ENCODE measurements at regions not wholly inside any gene's neighbourhood (a gene's known extent, or its start where the extent isn't known, plus 50 kb on each side); places are given as distances from the start of the nearest gene placed in this dataset.
A peak's percentile ranks its signal among the peaks of the same experiment; 100 is the strongest.

GRCh38 chr4:180657881-180658280, 1585.3 kb upstream of the TENM3 start:
- no peak overlapping the region for H3K27ac ChIP-seq
- no peaks in the 10 kb centered on the region for H3K9me3 ChIP-seq
- H3K4me3 ChIP-seq, result no peak overlapping the region
- H3K4me1 ChIP-seq, result no peaks in the 10 kb centered on the region
- no peaks in the 10 kb centered on the region for H3K36me3 ChIP-seq
- H3K27me3 ChIP-seq, result no peaks in the 10 kb centered on the region
- in situ Hi-C loops (cut with MboI; ENCODE audit: low sequenced_read_pairs in 4 of 4), result no loop called here
- intact Hi-C loops (cut with DNase I; ENCODE audit: low total_unique reads), result no loop called here
- TF ChIP-seq POLR2A (IDR thresholded peaks at IDR 0.05), result no peak
- TF ChIP-seq CTCF (IDR thresholded peaks at IDR 0.05 in 4 of 5, conservative IDR thresholded peaks at IDR 0.05 in 1 of 5), result no peak
- ATAC-seq, result no peak
- no peak for DNase-seq

GRCh38 chr4:180664766-180665368, 1578.3 kb upstream of the TENM3 start:
- intact Hi-C loops (cut with DNase I; ENCODE audit: low total_unique reads), result no loop called here
- in situ Hi-C loops (cut with MboI; ENCODE audit: low sequenced_read_pairs in 4 of 4), result no loop called here
- no peaks in the 10 kb centered on the region for H3K9me3 ChIP-seq
- no peak overlapping the region for H3K27ac ChIP-seq
- H3K4me1 ChIP-seq, result no peaks in the 10 kb centered on the region
- H3K4me3 ChIP-seq, result no peak overlapping the region
- H3K27me3 ChIP-seq, result no peaks in the 10 kb centered on the region
- DNase-seq (peak; percentile 8 to 13), ATAC-seq (no peak)
- no peaks in the 10 kb centered on the region for H3K36me3 ChIP-seq
- TF ChIP-seq CTCF (IDR thresholded peaks at IDR 0.05 in 4 of 5, conservative IDR thresholded peaks at IDR 0.05 in 1 of 5) (peak in 3 of 5 experiments; percentile 9 to 63 (median 54)), POLR2A (IDR thresholded peaks at IDR 0.05) (no peak)

GRCh38 chr4:180665481-180665880, 1577.7 kb upstream of the TENM3 start:
- Histone ChIP-seq H3K4me1 (no peaks in the 10 kb centered on the region), H3K27ac (no peak overlapping the region), H3K27me3 (no peaks in the 10 kb centered on the region), H3K4me3 (no peak overlapping the region), H3K36me3 (no peaks in the 10 kb centered on the region), H3K9me3 (no peaks in the 10 kb centered on the region)
- no peak for TF ChIP-seq CTCF (IDR thresholded peaks at IDR 0.05 in 4 of 5, conservative IDR thresholded peaks at IDR 0.05 in 1 of 5)
- TF ChIP-seq POLR2A (IDR thresholded peaks at IDR 0.05), result no peak
- in situ Hi-C loops (cut with MboI; ENCODE audit: low sequenced_read_pairs in 4 of 4), result no loop called here
- no peak for DNase-seq
- ATAC-seq, result no peak
- intact Hi-C loops (cut with DNase I; ENCODE audit: low total_unique reads), result no loop called here

GRCh38 chr4:180665994-180666824, 1577.0 kb upstream of the TENM3 start:
- intact Hi-C loops (cut with DNase I; ENCODE audit: low total_unique reads), result no loop called here
- in situ Hi-C loops (cut with MboI; ENCODE audit: low sequenced_read_pairs in 4 of 4), result no loop called here
- no peak for ATAC-seq
- no peak for TF ChIP-seq POLR2A (IDR thresholded peaks at IDR 0.05)
- TF ChIP-seq CTCF (IDR thresholded peaks at IDR 0.05 in 4 of 5, conservative IDR thresholded peaks at IDR 0.05 in 1 of 5), result no peak
- Histone ChIP-seq H3K9me3 (no peaks in the 10 kb centered on the region), H3K36me3 (no peaks in the 10 kb centered on the region), H3K27ac (no peak overlapping the region), H3K4me1 (no peaks in the 10 kb centered on the region), H3K4me3 (no peak overlapping the region), H3K27me3 (no peaks in the 10 kb centered on the region)
- DNase-seq, result no peak

Data from gastrocnemius medialis (tissue), 4 donors.